ENCODE measurements at regions not wholly inside any gene's neighbourhood (a gene's known extent, or its start where the extent isn't known, plus 50 kb on each side); places are given as distances from the start of the nearest gene placed in this dataset.

DNA sequence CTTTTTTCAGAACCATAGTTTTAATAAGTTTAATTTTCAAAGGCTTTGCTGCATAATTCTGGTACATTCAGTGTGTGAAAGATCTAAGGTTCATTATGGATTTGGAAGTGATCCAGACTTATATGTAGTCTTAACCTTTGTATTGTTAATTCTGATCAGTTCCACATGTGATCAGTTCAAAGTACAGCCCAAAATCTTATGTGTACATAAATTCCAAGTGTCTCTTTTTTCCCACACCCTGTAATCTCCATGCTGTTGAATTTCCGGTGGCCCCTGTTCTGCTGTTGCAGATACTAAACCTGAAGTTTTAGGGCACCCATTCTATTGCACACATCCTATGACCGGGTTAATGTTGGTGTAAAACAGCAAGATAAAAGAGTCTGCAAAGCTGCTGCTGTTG, 1147.5 kb upstream of the CDH8 start:
- Histone ChIP-seq H3K4me3 (replicated peaks; ENCODE audit: insufficient read depth, low read length) (no peak overlapping the region), H3K27me3 (ENCODE audit: insufficient read depth, poor library complexity, severe bottlenecking) (no peaks in the 10 kb centered on the region), H3K27ac (replicated peaks) (no peak overlapping the region)
- no peak for DNase-seq (ENCODE audit: low read depth in 1 of 2, low spot score in 1 of 2)
- TF ChIP-seq, protein P1, sequence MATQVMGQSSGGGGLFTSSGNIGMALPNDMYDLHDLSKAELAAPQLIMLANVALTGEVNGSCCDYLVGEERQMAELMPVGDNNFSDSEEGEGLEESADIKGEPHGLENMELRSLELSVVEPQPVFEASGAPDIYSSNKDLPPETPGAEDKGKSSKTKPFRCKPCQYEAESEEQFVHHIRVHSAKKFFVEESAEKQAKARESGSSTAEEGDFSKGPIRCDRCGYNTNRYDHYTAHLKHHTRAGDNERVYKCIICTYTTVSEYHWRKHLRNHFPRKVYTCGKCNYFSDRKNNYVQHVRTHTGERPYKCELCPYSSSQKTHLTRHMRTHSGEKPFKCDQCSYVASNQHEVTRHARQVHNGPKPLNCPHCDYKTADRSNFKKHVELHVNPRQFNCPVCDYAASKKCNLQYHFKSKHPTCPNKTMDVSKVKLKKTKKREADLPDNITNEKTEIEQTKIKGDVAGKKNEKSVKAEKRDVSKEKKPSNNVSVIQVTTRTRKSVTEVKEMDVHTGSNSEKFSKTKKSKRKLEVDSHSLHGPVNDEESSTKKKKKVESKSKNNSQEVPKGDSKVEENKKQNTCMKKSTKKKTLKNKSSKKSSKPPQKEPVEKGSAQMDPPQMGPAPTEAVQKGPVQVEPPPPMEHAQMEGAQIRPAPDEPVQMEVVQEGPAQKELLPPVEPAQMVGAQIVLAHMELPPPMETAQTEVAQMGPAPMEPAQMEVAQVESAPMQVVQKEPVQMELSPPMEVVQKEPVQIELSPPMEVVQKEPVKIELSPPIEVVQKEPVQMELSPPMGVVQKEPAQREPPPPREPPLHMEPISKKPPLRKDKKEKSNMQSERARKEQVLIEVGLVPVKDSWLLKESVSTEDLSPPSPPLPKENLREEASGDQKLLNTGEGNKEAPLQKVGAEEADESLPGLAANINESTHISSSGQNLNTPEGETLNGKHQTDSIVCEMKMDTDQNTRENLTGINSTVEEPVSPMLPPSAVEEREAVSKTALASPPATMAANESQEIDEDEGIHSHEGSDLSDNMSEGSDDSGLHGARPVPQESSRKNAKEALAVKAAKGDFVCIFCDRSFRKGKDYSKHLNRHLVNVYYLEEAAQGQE (IDR thresholded peaks at IDR 0.05; ENCODE audit: insufficient replicate concordance, low read depth): no peak
- no peak for TF ChIP-seq POLR2AphosphoS5 (IDR thresholded peaks at IDR 0.05; ENCODE audit: low read depth)
- TF ChIP-seq GABPA (IDR thresholded peaks at IDR 0.05; ENCODE audit: low read depth): no peak
- TF ChIP-seq, protein P2, sequence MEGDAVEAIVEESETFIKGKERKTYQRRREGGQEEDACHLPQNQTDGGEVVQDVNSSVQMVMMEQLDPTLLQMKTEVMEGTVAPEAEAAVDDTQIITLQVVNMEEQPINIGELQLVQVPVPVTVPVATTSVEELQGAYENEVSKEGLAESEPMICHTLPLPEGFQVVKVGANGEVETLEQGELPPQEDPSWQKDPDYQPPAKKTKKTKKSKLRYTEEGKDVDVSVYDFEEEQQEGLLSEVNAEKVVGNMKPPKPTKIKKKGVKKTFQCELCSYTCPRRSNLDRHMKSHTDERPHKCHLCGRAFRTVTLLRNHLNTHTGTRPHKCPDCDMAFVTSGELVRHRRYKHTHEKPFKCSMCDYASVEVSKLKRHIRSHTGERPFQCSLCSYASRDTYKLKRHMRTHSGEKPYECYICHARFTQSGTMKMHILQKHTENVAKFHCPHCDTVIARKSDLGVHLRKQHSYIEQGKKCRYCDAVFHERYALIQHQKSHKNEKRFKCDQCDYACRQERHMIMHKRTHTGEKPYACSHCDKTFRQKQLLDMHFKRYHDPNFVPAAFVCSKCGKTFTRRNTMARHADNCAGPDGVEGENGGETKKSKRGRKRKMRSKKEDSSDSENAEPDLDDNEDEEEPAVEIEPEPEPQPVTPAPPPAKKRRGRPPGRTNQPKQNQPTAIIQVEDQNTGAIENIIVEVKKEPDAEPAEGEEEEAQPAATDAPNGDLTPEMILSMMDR (IDR thresholded peaks at IDR 0.05; ENCODE audit: insufficient read depth, low read length): no peak
- TF ChIP-seq SPI1 (IDR thresholded peaks at IDR 0.05; ENCODE audit: borderline replicate concordance, low read depth): no peak

DNA sequence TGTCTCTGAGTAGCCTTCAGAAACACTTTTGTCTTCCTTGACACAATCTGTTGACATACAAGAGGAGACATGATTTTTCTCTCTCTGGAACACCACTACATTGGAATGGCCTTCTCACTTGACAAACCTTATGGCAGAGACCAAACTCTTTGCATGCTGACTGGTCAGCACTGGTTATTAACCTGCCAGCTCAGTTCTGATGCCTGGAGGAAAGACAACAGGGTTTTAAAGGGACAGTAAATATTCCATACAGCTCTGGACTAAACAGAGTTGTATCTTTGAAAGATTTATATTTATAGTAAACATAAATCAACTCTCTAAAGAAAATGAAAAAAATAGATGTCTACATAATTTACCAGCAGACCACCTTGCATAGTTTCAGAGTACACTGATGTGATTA, 1139.1 kb upstream of the CDH8 start:
- DNase-seq (ENCODE audit: low read depth in 1 of 2, low spot score in 1 of 2): no peak
- TF ChIP-seq POLR2AphosphoS5 (IDR thresholded peaks at IDR 0.05; ENCODE audit: low read depth): no peak
- TF ChIP-seq, protein P1 (IDR thresholded peaks at IDR 0.05; ENCODE audit: insufficient replicate concordance, low read depth): no peak
- TF ChIP-seq, protein P2 (IDR thresholded peaks at IDR 0.05; ENCODE audit: insufficient read depth, low read length): no peak
- no peak for TF ChIP-seq GABPA (IDR thresholded peaks at IDR 0.05; ENCODE audit: low read depth)
- H3K27ac ChIP-seq (replicated peaks): no peak overlapping the region

DNA sequence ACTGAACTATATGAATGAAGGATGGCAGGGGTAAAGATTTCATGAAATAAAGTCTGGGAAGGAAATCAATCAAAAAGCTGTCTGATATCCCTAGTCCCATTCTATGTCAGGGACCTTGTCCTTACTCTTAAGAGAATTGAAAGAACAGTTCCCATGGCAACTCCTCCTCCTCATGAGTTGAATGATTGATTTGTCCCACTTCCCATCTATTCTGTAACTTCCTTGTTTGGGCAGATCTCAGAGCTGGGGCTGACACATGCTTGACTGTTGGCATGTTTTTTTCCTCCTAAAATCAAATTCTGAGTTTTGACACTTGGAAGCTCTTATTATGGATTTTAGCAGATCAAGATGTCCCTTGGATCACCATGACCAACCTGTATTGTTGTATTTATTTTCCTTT, 1138.6 kb upstream of the CDH8 start:
- DNase-seq (ENCODE audit: low read depth in 1 of 2, low spot score in 1 of 2): no peak
- Histone ChIP-seq H3K27me3 (ENCODE audit: insufficient read depth, poor library complexity, severe bottlenecking) (no peaks in the 10 kb centered on the region), H3K4me3 (replicated peaks; ENCODE audit: insufficient read depth, low read length) (no peak overlapping the region), H3K27ac (replicated peaks) (no peak overlapping the region)
- TF ChIP-seq, protein P2 (IDR thresholded peaks at IDR 0.05; ENCODE audit: insufficient read depth, low read length): no peak
- TF ChIP-seq SPI1 (IDR thresholded peaks at IDR 0.05; ENCODE audit: borderline replicate concordance, low read depth): no peak
- TF ChIP-seq, protein P1 (IDR thresholded peaks at IDR 0.05; ENCODE audit: insufficient replicate concordance, low read depth): no peak
- TF ChIP-seq POLR2AphosphoS5 (IDR thresholded peaks at IDR 0.05; ENCODE audit: low read depth): no peak

More for the DNA sequence above, 1139.1 kb upstream of the CDH8 start:
- Histone ChIP-seq H3K27me3 (ENCODE audit: insufficient read depth, poor library complexity, severe bottlenecking) (no peaks in the 10 kb centered on the region), H3K4me3 (replicated peaks; ENCODE audit: insufficient read depth, low read length) (no peak overlapping the region)

All from HL-60 (cell line).